Neural progenitor cell (in vitro differentiated cells): ENCODE measurements at regions not wholly inside any gene's neighbourhood (a gene's known extent, or its start where the extent isn't known, plus 50 kb on each side); places are given as distances from the start of the nearest gene placed in this dataset.
"Not testable (repeated sequence)": the region's sequence is repeated elsewhere in the genome, so short reads cannot be mapped to it uniquely, and the experiment has no call there.

ENCODE experiments used
- DNase-seq: peaks from one replicate; pipeline ENCODE4 v3.0.0-alpha.2; 2016; ENCODE audit warnings: low spot score
- H2AFZ ChIP-seq: fragments of 200-600 bp; sonication (generic); replicated peaks from 2 replicates; pipeline ENCODE4 v1.6.1; 2016; ENCODE audit warnings: antibody characterized with exemption
- H3F3A ChIP-seq: fragments of 200-600 bp; sonication (generic); 2 replicates; pipeline ENCODE4 v1.6.1; 2016; ENCODE audit warnings: antibody characterized with exemption, low read depth
- H3K27ac ChIP-seq: fragments of 200-600 bp; sonication (generic); 2 replicates; pipeline ENCODE4 v1.5.1; 2016; ENCODE audit warnings: mild to moderate bottlenecking
- H3K27me3 ChIP-seq: fragments of 200-600 bp; sonication (generic); 2 replicates; pipeline ENCODE4 v1.6.1; 2016; ENCODE audit warnings: mild to moderate bottlenecking, moderate library complexity
- H3K36me3 ChIP-seq: fragments of 200-600 bp; sonication (generic); 2 replicates; pipeline ENCODE4 v1.5.1; 2016
- H3K4me1 ChIP-seq: fragments of 200-600 bp; sonication (generic); 2 replicates; pipeline ENCODE4 v1.6.1; 2016; ENCODE audit warnings: mixed run types
- H3K4me2 ChIP-seq: fragments of 200-600 bp; sonication (generic); 2 replicates; pipeline ENCODE4 v1.6.1; 2016
- H3K4me3 ChIP-seq: fragments of 200-600 bp; sonication (generic); 2 replicates; pipeline ENCODE4 v1.5.1; 2016
- H3K79me2 ChIP-seq: fragments of 200-600 bp; sonication (generic); 2 replicates; pipeline ENCODE4 v1.6.1; 2016; ENCODE audit warnings: low read depth
- H3K9ac ChIP-seq: fragments of 200-600 bp; sonication (generic); 2 replicates; pipeline ENCODE4 v1.6.1; 2016
- H3K9me3 ChIP-seq: fragments of 200-600 bp; sonication (generic); 2 replicates; pipeline ENCODE4 v1.5.1; 2016; ENCODE audit warnings: low read depth
- H4K20me1 ChIP-seq: fragments of 200-600 bp; sonication (generic); 2 replicates; pipeline ENCODE4 v1.6.1; 2016; ENCODE audit warnings: low read depth
- H3K27ac Mint-ChIP-seq: 3 replicates; pipeline ENCODE4 v1.8.0; 2021; ENCODE audit warnings: mixed read lengths
- H3K27me3 Mint-ChIP-seq: 2 replicates; pipeline ENCODE4 v1.8.0; 2022; ENCODE audit warnings: low read depth, mild to moderate bottlenecking, inconsistent platforms, moderate library complexity, mixed read lengths; ENCODE audit not compliant: insufficient read depth
- H3K36me3 Mint-ChIP-seq: 3 replicates; pipeline ENCODE4 v1.8.0; 2021; ENCODE audit warnings: mixed read lengths
- H3K4me1 Mint-ChIP-seq: 3 replicates; pipeline ENCODE4 v1.8.0; 2021; ENCODE audit warnings: mixed read lengths
- H3K4me3 Mint-ChIP-seq: 3 replicates; pipeline ENCODE4 v1.8.0; 2021; ENCODE audit warnings: mild to moderate bottlenecking, moderate library complexity, mixed read lengths
- H3K9me3 Mint-ChIP-seq: 3 replicates; pipeline ENCODE4 v1.8.0; 2020; ENCODE audit warnings: mixed read lengths
- EZH2 ChIP-seq: fragments of 200-600 bp; sonication (generic); IDR thresholded peaks from 2 replicates; pipeline ENCODE4 v1.6.1; 2017; ENCODE audit warnings: antibody characterized with exemption, mild to moderate bottlenecking, moderate library complexity
- EZH2phosphoT487 ChIP-seq: fragments of 200-600 bp; sonication (generic); IDR thresholded peaks from 2 replicates; pipeline ENCODE4 v1.6.1; 2017; ENCODE audit warnings: antibody characterized with exemption
- TF ChIP-seq, protein P1 (sequence below): fragments of 200-600 bp; sonication (generic); IDR thresholded peaks from 2 replicates; pipeline ENCODE4 v1.5.1; 2017; ENCODE audit warnings: antibody characterized with exemption, mild to moderate bottlenecking

DNA sequence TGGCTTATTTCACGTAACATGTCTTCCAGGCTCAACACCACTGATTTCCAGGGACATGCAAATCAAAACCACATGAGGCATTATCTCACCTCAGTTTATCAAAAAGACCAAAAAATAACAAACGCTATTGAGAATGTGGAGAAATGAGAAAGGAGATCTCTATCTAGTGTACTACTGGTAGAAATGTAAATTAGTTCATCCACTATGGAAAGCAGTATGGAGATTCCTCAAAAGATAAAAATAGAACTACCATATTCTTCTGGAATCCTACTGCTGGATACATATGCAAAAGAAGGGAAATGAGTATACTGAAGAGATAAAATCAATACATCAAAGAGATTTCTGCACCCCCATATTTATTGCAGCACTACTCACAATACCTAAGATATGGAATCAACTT lies 329.6 kb upstream of the NDST3 start:
- no peak overlapping the region for H2AFZ ChIP-seq
- TF ChIP-seq EZH2phosphoT487 (no peak), EZH2 (no peak)
- TF ChIP-seq, protein P1, sequence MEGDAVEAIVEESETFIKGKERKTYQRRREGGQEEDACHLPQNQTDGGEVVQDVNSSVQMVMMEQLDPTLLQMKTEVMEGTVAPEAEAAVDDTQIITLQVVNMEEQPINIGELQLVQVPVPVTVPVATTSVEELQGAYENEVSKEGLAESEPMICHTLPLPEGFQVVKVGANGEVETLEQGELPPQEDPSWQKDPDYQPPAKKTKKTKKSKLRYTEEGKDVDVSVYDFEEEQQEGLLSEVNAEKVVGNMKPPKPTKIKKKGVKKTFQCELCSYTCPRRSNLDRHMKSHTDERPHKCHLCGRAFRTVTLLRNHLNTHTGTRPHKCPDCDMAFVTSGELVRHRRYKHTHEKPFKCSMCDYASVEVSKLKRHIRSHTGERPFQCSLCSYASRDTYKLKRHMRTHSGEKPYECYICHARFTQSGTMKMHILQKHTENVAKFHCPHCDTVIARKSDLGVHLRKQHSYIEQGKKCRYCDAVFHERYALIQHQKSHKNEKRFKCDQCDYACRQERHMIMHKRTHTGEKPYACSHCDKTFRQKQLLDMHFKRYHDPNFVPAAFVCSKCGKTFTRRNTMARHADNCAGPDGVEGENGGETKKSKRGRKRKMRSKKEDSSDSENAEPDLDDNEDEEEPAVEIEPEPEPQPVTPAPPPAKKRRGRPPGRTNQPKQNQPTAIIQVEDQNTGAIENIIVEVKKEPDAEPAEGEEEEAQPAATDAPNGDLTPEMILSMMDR, result no peak
- Mint-ChIP-seq H3K4me1 (no peaks in the 10 kb centered on the region), H3K36me3 (no peaks in the 10 kb centered on the region), H3K4me3 (no peak overlapping the region), H3K27ac (no peak overlapping the region), H3K9me3 (no peaks in the 10 kb centered on the region), H3K27me3 (peaks cover 3% of the 10 kb centered on the region)
- H4K20me1 ChIP-seq, result no peaks in the 10 kb centered on the region
- no peaks in the 10 kb centered on the region for H3K79me2 ChIP-seq
- no peaks in the 10 kb centered on the region for H3K36me3 ChIP-seq
- DNase-seq, result no peak
- H3F3A ChIP-seq, result no peaks in the 10 kb centered on the region
- H3K4me3 ChIP-seq, result no peak overlapping the region
- no peaks in the 10 kb centered on the region for H3K4me1 ChIP-seq
- no peaks in the 10 kb centered on the region for H3K27me3 ChIP-seq
- H3K27ac ChIP-seq, result no peak overlapping the region
- no peaks in the 10 kb centered on the region for H3K9me3 ChIP-seq
- no peak overlapping the region for H3K4me2 ChIP-seq
- no peak overlapping the region for H3K9ac ChIP-seq

DNA sequence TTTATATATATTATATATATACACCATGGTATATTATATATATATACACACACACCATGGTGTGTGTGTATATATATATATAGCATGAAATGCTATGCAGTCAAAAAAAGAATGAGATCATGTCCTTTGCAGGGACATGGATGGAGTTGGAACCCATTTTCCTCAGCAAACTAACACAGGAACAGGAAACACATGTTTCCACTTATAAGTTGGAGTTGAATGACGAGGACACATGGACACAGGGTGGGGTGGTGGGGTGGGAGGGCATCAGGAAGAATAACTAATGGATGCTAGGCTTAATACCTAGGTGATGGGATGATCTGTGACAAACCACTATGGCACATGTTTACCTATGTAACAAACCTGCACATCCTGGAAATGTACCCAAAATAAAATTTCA lies 293.6 kb upstream of the NDST3 start:
- H4K20me1 ChIP-seq, result no peaks in the 10 kb centered on the region
- no peak overlapping the region for H3K4me3 Mint-ChIP-seq
- DNase-seq, result no peak
- no peak overlapping the region for H3K4me3 ChIP-seq
- no peak overlapping the region for H3K4me2 ChIP-seq
- no peak overlapping the region for H3K27ac ChIP-seq
- no peaks in the 10 kb centered on the region for H3K36me3 ChIP-seq
- no peaks in the 10 kb centered on the region for H3K9me3 ChIP-seq
- no peaks in the 10 kb centered on the region for H3F3A ChIP-seq
- H3K36me3 Mint-ChIP-seq, result no peaks in the 10 kb centered on the region
- no peaks in the 10 kb centered on the region for H3K4me1 Mint-ChIP-seq
- no peak overlapping the region for H3K27ac Mint-ChIP-seq
- H3K27me3 ChIP-seq, result no peaks in the 10 kb centered on the region
- H2AFZ ChIP-seq, result no peak overlapping the region
- H3K4me1 ChIP-seq, result no peaks in the 10 kb centered on the region
- no peaks in the 10 kb centered on the region for H3K27me3 Mint-ChIP-seq
- no peak overlapping the region for H3K9ac ChIP-seq
- no peak for TF ChIP-seq EZH2
- TF ChIP-seq, protein P1, result no peak
- no peak for TF ChIP-seq EZH2phosphoT487
- H3K9me3 Mint-ChIP-seq, result peaks cover 2% of the 10 kb centered on the region
- no peaks in the 10 kb centered on the region for H3K79me2 ChIP-seq

DNA sequence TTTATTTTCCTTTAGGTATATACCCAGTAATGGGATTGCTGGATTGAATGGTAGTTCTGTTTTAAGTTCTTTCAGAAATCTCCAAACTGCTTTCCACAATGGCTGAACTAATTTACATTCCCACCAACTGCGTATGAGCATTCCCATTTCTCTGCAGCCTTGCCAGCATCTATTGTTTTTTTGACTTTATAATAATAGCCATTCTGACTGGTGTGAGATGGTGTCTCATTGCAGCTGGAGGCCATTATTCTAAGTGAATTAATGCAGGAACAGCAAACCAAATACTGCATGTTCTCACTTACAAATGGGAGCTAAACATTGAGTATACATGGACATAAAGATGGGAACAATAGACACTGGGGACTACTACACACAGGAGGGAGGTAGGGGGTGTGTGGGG lies 288.9 kb upstream of the NDST3 start:
- H3K4me2 ChIP-seq, H2AFZ ChIP-seq, H4K20me1 ChIP-seq, H3K9me3 ChIP-seq, H3K36me3 ChIP-seq, H3K4me3 ChIP-seq, H3K79me2 ChIP-seq, H3F3A ChIP-seq, H3K27ac Mint-ChIP-seq, H3K27ac ChIP-seq, DNase-seq, H3K4me1 ChIP-seq, H3K4me3 Mint-ChIP-seq, H3K9ac ChIP-seq, H3K4me1 Mint-ChIP-seq, H3K36me3 Mint-ChIP-seq, H3K27me3 ChIP-seq, H3K27me3 Mint-ChIP-seq, H3K9me3 Mint-ChIP-seq: not testable (repeated sequence)

DNA sequence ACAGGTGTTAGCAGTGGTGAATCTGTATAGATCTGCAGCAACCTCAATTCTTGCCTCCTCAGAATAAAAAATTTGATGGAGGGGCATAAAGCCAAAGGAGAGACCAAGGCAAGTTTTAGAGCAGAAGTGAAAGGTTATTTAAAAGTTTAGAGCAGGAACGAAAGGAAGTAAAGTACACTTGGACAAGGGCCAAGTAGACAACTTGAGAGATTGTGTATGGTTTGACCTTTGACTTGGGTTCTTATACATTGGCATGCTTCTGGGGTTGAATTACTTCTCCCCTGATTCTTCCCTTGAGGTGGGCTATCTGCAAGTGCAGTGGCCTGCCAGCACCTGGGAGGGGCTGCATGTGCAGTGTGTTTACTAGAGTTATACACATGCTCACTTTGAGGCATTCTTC lies 278.8 kb upstream of the NDST3 start:
- Histone ChIP-seq H3K9me3 (no peaks in the 10 kb centered on the region), H3K4me2 (no peak overlapping the region), H3K27me3 (no peaks in the 10 kb centered on the region), H4K20me1 (no peaks in the 10 kb centered on the region), H3K27ac (no peak overlapping the region), H3K4me3 (no peak overlapping the region), H3K36me3 (no peaks in the 10 kb centered on the region), H3K9ac (no peak overlapping the region), H3F3A (no peaks in the 10 kb centered on the region), H3K4me1 (no peaks in the 10 kb centered on the region), H3K79me2 (no peaks in the 10 kb centered on the region), H2AFZ (no peak overlapping the region)
- Mint-ChIP-seq H3K36me3 (no peaks in the 10 kb centered on the region), H3K4me1 (no peaks in the 10 kb centered on the region), H3K4me3 (no peak overlapping the region), H3K27ac (no peak overlapping the region), H3K9me3 (peaks cover 17% of the 10 kb centered on the region), H3K27me3 (peaks cover 3% of the 10 kb centered on the region)
- no peak for DNase-seq
- TF ChIP-seq EZH2phosphoT487, result no peak
- TF ChIP-seq EZH2, result no peak
- TF ChIP-seq, protein P1, result no peak
